B cell (primary cell): ENCODE measurements at regions not wholly inside any gene's neighbourhood (a gene's known extent, or its start where the extent isn't known, plus 50 kb on each side); places are given as distances from the start of the nearest gene placed in this dataset.

Experiments used
- ATAC-seq: fragments of 200-7000 bp; cut with Tn5 transposase; one replicate; pipeline ENCODE4 v1.10.0; 2021; ENCODE audit warnings: low read depth, mild to moderate bottlenecking, moderate number of reproducible peaks, moderate library complexity
- CTCF ChIA-PET: fragments of 350-600 bp; sonication (Branson Sonifier 250); formaldehyde crosslinking; loops from one replicate; lab custom pipeline; 2021; ENCODE audit warnings: antibody characterized with exemption, inconsistent platforms; lab: Charles Lee
- POLR2A ChIA-PET: fragments of 350-600 bp; sonication (Branson Sonifier 250); formaldehyde crosslinking; loops from one replicate; lab custom pipeline; 2021; ENCODE audit warnings: antibody characterized with exemption; lab: Charles Lee
- DNase-seq: peaks from one replicate; pipeline ENCODE4 v3.0.0; 2013
- H2AFZ ChIP-seq: 2 replicates; pipeline ENCODE4 v1.6.1; 2012; ENCODE audit warnings: mild to moderate bottlenecking, low read depth, low read length; ENCODE audit not compliant: insufficient read depth, poor library complexity, severe bottlenecking
- H3K27ac ChIP-seq, 2 donors: 1 replicate in 1 of 2; 2 replicates in 1 of 2; pipeline ENCODE4 v1.5.1; 2012 to 2013; ENCODE audit warnings: low read length in 2 of 2, mild to moderate bottlenecking in 2 of 2, moderate library complexity in 1 of 2
- H3K27me3 ChIP-seq, 4 experiments: fragments of 200-600 bp in 1 of 4; sonication (generic) in 1 of 4; replicated peaks in 1 of 4; 1 replicate in 2 of 4; 2 replicates in 2 of 4; pipeline versions ENCODE4 v1.6.1 to v1.7.0; 2013 to 2016; ENCODE audit warnings: low read length in 3 of 4, mild to moderate bottlenecking in 2 of 4, mixed read lengths in 1 of 4, moderate library complexity in 1 of 4; ENCODE audit not compliant: insufficient read depth in 4 of 4, control insufficient read depth in 3 of 4; ENCODE audit errors: control extremely low read depth in 1 of 4
- H3K36me3 ChIP-seq, 2 experiments: replicated peaks in 1 of 2; 1 replicate in 1 of 2; 2 replicates in 1 of 2; pipeline versions ENCODE4 v1.6.1 to v1.7.1; 2013; ENCODE audit warnings: low read length in 1 of 2; ENCODE audit not compliant: insufficient read depth in 2 of 2, control insufficient read depth in 1 of 2; ENCODE audit errors: control extremely low read depth in 1 of 2, extremely low read depth in 1 of 2
- H3K4me1 ChIP-seq, 2 donors: fragments of 200-600 bp in 1 of 2; sonication (generic) in 1 of 2; 1 replicate in 1 of 2; 2 replicates in 1 of 2; pipeline versions ENCODE4 v1.5.1 to v1.6.1; 2013 to 2017; ENCODE audit warnings: low read length in 2 of 2; ENCODE audit not compliant: control insufficient read depth in 2 of 2, insufficient read depth in 2 of 2
- H3K4me2 ChIP-seq: replicated peaks from 2 replicates; pipeline ENCODE3; 2012; ENCODE audit warnings: mild to moderate bottlenecking, low read depth, low read length; ENCODE audit not compliant: poor library complexity, severe bottlenecking
- H3K4me3 ChIP-seq, 5 experiments: fragments of 200-600 bp in 1 of 5; sonication (generic) in 1 of 5; 1 replicate in 3 of 5; 2 replicates in 2 of 5; pipeline versions ENCODE4 v1.5.1 to v1.7.0; 2011 to 2016; ENCODE audit warnings: low read length in 4 of 5, mild to moderate bottlenecking in 4 of 5, low read depth in 2 of 5, control low read depth in 1 of 5, moderate library complexity in 1 of 5; ENCODE audit not compliant: insufficient read depth in 1 of 5; ENCODE audit errors: control extremely low read depth in 1 of 5, extremely low read depth in 1 of 5
- H3K79me2 ChIP-seq: fragments of 200-600 bp; sonication (generic); one replicate; pipeline ENCODE4 v1.6.0; 2016; ENCODE audit warnings: low read length; ENCODE audit not compliant: control insufficient read depth, insufficient read depth
- H3K9ac ChIP-seq: fragments of 200-600 bp; sonication (generic); 2 replicates; pipeline ENCODE4 v1.6.1; 2017; ENCODE audit warnings: mild to moderate bottlenecking, low read length, moderate library complexity
- H3K9me3 ChIP-seq, 3 donors: one replicate each; pipeline versions ENCODE4 v1.6.1 to v1.7.1; 2013; ENCODE audit warnings: low read length in 2 of 3; ENCODE audit not compliant: control insufficient read depth in 2 of 3, insufficient read depth in 1 of 3; ENCODE audit errors: control extremely low read depth in 1 of 3
- H4K20me1 ChIP-seq: 2 replicates; pipeline ENCODE4 v1.6.0; 2012; ENCODE audit warnings: mild to moderate bottlenecking, low read length; ENCODE audit not compliant: insufficient read depth, control insufficient read depth, poor library complexity, severe bottlenecking
- H3K27ac Mint-ChIP-seq: one replicate; pipeline ENCODE4 v1.8.0; 2021; ENCODE audit warnings: mixed read lengths
- H3K27me3 Mint-ChIP-seq: one replicate; pipeline ENCODE4 v1.8.0; 2021; ENCODE audit warnings: mixed read lengths
- H3K4me1 Mint-ChIP-seq: one replicate; pipeline ENCODE4 v1.8.0; 2021; ENCODE audit warnings: mixed read lengths
- H3K4me3 Mint-ChIP-seq: one replicate; pipeline ENCODE4 v1.8.0; 2021; ENCODE audit warnings: mixed read lengths
- H3K9me3 Mint-ChIP-seq: one replicate; pipeline ENCODE4 v1.8.0; 2022; ENCODE audit warnings: mixed read lengths; ENCODE audit not compliant: insufficient read depth
- EZH2 ChIP-seq: IDR thresholded peaks from 2 replicates; pipeline ENCODE4 v1.6.1; 2012; ENCODE audit warnings: borderline replicate concordance, low read depth, mild to moderate bottlenecking, moderate library complexity, low read length; ENCODE audit not compliant: insufficient read depth, poor library complexity, severe bottlenecking
- WGBS: methylation state at CpG from one replicate; pipeline ENCODE4 v1.1.5; 2013; ENCODE audit warnings: missing lambda C conversion rate; ENCODE audit not compliant: insufficient coverage; 5-methylcytosine and 5-hydroxymethylcytosine counted together
- intact Hi-C: fragments of 100-400 bp; cut with micrococcal nuclease; formaldehyde crosslinking; loops from one replicate; pipeline ENCODE4 v1.10.0; 2022
- TF ChIP-seq, protein P1 (sequence below): fragments of 200-600 bp; IDR thresholded peaks from one replicate; pipeline ENCODE4 v1.8.0; 2022; ENCODE audit warnings: antibody characterized with exemption, mild to moderate bottlenecking

DNA sequence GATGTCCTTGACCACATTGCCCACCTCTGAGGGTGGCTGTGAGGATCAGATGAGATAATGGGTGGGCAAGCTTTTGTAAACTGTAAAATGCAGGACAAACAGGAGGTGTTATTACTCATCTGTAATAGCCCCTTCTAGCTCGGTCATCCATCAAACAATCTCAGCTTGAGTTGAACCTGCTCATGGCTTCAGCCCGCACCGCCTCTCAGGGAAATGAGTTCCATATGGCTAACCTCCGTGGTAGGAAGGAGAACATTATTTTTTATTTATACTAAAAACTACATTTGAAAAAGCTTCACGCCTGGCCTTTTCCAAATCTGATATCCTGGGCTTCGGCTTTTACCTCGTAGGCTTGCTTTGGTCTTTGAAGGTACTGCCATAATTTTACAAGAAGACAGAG lies 116.2 kb upstream of the USP24 start:
- DNase-seq (no peak), ATAC-seq (no peak)
- peaks cover 9% of the 10 kb centered on the region for H3K27me3 Mint-ChIP-seq
- Histone ChIP-seq H4K20me1 (no peaks in the 10 kb centered on the region), H3K27ac (no peak overlapping the region), H3K9me3 (no peaks in the 10 kb centered on the region), H3K27me3 (peaks cover 0 to 2% (median 0%) of the 10 kb centered on the region in 4 experiments), H3K79me2 (no peaks in the 10 kb centered on the region), H3K4me2 (no peak overlapping the region), H3K4me3 (no peak overlapping the region), H3K4me1 (no peaks in the 10 kb centered on the region), H3K36me3 (no peaks in the 10 kb centered on the region), H2AFZ (no peak overlapping the region), H3K9ac (no peak overlapping the region)
- intact Hi-C loops: no loop called here
- H3K27ac Mint-ChIP-seq: no peak overlapping the region
- H3K4me3 Mint-ChIP-seq: no peak overlapping the region
- H3K9me3 Mint-ChIP-seq: no peaks in the 10 kb centered on the region
- TF ChIP-seq EZH2: no peak
- TF ChIP-seq, protein P1, sequence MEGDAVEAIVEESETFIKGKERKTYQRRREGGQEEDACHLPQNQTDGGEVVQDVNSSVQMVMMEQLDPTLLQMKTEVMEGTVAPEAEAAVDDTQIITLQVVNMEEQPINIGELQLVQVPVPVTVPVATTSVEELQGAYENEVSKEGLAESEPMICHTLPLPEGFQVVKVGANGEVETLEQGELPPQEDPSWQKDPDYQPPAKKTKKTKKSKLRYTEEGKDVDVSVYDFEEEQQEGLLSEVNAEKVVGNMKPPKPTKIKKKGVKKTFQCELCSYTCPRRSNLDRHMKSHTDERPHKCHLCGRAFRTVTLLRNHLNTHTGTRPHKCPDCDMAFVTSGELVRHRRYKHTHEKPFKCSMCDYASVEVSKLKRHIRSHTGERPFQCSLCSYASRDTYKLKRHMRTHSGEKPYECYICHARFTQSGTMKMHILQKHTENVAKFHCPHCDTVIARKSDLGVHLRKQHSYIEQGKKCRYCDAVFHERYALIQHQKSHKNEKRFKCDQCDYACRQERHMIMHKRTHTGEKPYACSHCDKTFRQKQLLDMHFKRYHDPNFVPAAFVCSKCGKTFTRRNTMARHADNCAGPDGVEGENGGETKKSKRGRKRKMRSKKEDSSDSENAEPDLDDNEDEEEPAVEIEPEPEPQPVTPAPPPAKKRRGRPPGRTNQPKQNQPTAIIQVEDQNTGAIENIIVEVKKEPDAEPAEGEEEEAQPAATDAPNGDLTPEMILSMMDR: no peak
- WGBS: no CpG with 5 or more reads among the region's 7 CpGs
- ChIA-PET CTCF (interaction anchor here (0.7 kb wide), 1 partner anchor 47 kb away, joined by 3 read pairs; no protein-coding TSS in a partner anchor), POLR2A (no interaction called here)
- no peaks in the 10 kb centered on the region for H3K4me1 Mint-ChIP-seq

DNA sequence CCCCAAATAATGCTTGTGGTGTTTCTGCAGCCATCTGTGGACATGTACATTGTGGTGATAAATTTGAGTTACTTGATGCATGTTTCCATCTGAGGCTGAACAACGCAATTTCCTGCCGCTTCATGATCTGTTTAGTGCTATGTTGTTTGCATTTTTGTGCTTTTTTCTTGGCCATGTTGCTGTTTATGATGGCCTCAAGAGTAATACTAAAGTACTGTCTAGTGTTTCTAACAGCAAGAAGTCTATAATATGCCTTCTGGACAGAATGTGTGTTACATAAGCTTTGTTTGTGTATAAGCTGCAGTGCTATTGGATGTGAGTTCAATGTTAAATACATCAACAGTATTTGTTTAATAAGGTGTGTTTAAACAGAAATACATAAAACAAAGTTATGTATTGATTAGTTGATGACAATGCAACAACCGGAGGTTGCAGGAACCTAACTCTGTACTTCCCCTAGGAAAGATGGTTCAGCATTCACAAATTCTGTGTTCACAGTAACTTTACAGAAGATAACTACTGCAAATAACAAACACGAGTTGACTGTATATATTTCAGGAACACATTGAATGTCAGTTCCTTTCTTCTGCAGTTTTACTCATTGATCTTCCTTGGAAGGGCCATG lies 114.8 kb upstream of the USP24 start:
- no peak overlapping the region for H3K4me3 ChIP-seq
- Mint-ChIP-seq H3K27ac (no peak overlapping the region), H3K4me1 (no peaks in the 10 kb centered on the region), H3K9me3 (no peaks in the 10 kb centered on the region), H3K4me3 (no peak overlapping the region), H3K27me3 (peaks cover 12% of the 10 kb centered on the region)
- ChIA-PET CTCF (interaction anchor here (1.5 kb wide), 1 partner anchor 8 kb away, joined by 4 read pairs; no protein-coding TSS in a partner anchor), POLR2A (no interaction called here)
- no peak overlapping the region for H3K27ac ChIP-seq
- peaks cover 0 to 2% (median 0%) of the 10 kb centered on the region in 4 experiments for H3K27me3 ChIP-seq
- H3K9ac ChIP-seq: no peak overlapping the region
- H3K79me2 ChIP-seq: no peaks in the 10 kb centered on the region
- no peaks in the 10 kb centered on the region for H4K20me1 ChIP-seq
- DNase-seq (no peak), ATAC-seq (no peak)
- no peaks in the 10 kb centered on the region for H3K36me3 ChIP-seq
- H3K4me1 ChIP-seq: no peaks in the 10 kb centered on the region
- intact Hi-C loops: no loop called here
- H2AFZ ChIP-seq: no peak overlapping the region
- H3K4me2 ChIP-seq: no peak overlapping the region
- WGBS: 83% methylated on average over 2 of the region's 4 CpGs
- TF ChIP-seq EZH2: no peak
- TF ChIP-seq, protein P1: no peak
- no peaks in the 10 kb centered on the region for H3K9me3 ChIP-seq
